HUES6 (cell line): ENCODE measurements at regions not wholly inside any gene's neighbourhood (a gene's known extent, or its start where the extent isn't known, plus 50 kb on each side); places are given as distances from the start of the nearest gene placed in this dataset.

ENCODE experiments used
- H3K27ac ChIP-seq: 2 replicates; pipeline ENCODE4 v1.7.0; 2013; ENCODE audit warnings: low read depth, mild to moderate bottlenecking, low read length, inconsistent platforms
- H3K27me3 ChIP-seq: 2 replicates; pipeline ENCODE4 v1.6.1; 2013; ENCODE audit warnings: low read length; ENCODE audit not compliant: control insufficient read depth, insufficient read depth
- H3K36me3 ChIP-seq: 2 replicates; pipeline ENCODE4 v1.6.1; 2013; ENCODE audit warnings: low read length; ENCODE audit not compliant: control insufficient read depth, insufficient read depth
- H3K4me1 ChIP-seq: 2 replicates; pipeline ENCODE4 v1.6.1; 2013; ENCODE audit warnings: low read length; ENCODE audit not compliant: control insufficient read depth, insufficient read depth
- H3K4me3 ChIP-seq: 2 replicates; pipeline ENCODE4 v1.5.1; 2013; ENCODE audit warnings: low read depth, low read length
- H3K9ac ChIP-seq: one replicate; pipeline ENCODE4 v1.6.1; 2013; ENCODE audit warnings: mild to moderate bottlenecking, low read length
- H3K9me3 ChIP-seq: 2 replicates; pipeline ENCODE4 v1.6.1; 2013; ENCODE audit warnings: low read depth, low read length; ENCODE audit not compliant: control insufficient read depth, insufficient read depth

DNA sequence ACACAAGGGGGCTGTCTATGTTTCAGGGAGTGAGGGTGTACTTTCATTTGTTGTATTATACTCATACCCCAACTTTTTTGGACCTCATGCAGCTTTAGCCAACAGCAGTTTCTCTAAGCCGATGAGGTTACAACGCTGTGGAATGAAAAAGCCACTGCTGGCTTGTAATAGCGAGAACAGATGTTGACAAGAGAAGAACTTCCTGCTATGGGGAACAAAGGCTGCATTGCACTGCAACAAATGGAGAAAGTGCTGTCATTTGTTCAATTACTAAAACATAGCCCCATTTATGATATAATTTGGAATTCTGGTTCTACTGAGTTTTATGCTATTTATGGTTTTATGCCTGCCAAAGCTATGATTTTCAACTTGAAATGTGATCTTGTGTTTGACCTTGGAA lies 104.2 kb upstream of the TMEM72 start:
- H3K27ac ChIP-seq = no peak overlapping the region
- peaks cover 12% of the 10 kb centered on the region for H3K4me1 ChIP-seq
- no peak overlapping the region for H3K4me3 ChIP-seq
- no peaks in the 10 kb centered on the region for H3K36me3 ChIP-seq
- H3K9ac ChIP-seq = no peak overlapping the region
- no peaks in the 10 kb centered on the region for H3K27me3 ChIP-seq
- no peaks in the 10 kb centered on the region for H3K9me3 ChIP-seq

DNA sequence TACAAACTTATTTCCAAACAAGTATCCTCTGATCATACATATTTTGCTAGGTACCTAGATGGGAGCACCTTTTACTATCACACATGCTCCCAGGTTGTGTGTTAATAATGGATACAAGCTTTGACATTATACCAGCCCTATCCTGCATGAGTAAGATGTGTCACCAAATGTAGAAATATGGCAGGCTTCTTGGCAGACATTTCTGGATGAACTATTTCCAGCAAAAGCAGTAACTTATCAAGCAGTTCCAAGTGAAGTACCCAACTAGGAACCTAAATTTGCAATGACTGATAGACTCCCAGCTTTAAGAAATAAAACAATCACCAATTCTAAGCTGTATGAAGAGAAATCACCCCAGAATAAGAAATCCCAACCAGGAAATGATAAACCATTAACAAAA lies 103.7 kb upstream of the TMEM72 start:
- H3K9ac ChIP-seq = no peak overlapping the region
- H3K36me3 ChIP-seq = no peaks in the 10 kb centered on the region
- H3K4me3 ChIP-seq = no peak overlapping the region
- H3K9me3 ChIP-seq = no peaks in the 10 kb centered on the region
- H3K27me3 ChIP-seq = no peaks in the 10 kb centered on the region
- H3K4me1 ChIP-seq = peaks cover 12% of the 10 kb centered on the region
- H3K27ac ChIP-seq = no peak overlapping the region

DNA sequence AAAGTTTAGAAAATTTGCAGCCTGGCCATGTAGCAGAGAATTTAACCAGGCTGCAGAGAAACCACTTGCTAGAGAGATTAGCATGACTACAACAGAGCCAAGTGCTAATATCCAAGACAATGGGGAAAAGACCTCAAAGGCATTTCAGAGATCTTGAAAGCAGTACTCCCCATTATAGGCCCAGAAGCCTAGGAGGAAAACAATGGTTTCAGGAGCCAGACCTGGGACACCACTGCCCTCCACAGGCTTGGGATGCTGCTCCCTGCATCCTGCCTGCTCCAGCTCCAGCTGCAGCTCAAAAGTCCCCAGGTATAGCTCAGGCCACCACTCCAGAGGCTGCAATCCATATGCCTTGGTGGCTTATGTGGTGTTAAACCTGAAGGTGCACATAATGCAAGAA lies 101.5 kb upstream of the TMEM72 start:
- Histone ChIP-seq H3K27me3 (no peaks in the 10 kb centered on the region), H3K36me3 (no peaks in the 10 kb centered on the region), H3K27ac (peak overlapping the region; percentile 27; the same call in 1 of the 2 replicates), H3K9ac (no peak overlapping the region), H3K4me1 (peaks cover 12% of the 10 kb centered on the region), H3K4me3 (no peak overlapping the region), H3K9me3 (no peaks in the 10 kb centered on the region)

DNA sequence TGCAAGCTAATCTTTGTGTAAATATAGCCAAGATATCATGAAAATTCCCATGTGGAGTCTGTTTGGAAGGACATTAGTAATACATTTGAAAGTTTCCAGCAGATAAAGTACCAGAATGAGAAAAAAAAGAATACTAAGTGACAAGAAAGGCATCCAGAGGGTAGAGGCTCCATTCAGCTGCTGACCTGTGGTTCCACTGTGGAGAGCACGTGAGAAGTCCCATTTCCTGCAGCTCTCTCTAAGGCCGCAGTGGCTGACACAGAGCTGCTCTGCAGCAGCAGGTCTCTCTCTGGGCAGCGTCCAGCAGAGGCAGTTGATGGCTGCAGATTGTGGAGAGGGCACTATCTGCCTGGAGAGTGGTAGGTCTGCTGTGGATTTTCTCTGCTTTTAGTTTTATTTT lies 100.1 kb upstream of the TMEM72 start:
- Histone ChIP-seq H3K36me3 (no peaks in the 10 kb centered on the region), H3K4me3 (no peak overlapping the region), H3K27me3 (no peaks in the 10 kb centered on the region), H3K9me3 (no peaks in the 10 kb centered on the region), H3K9ac (no peak overlapping the region), H3K27ac (no peak overlapping the region), H3K4me1 (peaks cover 12% of the 10 kb centered on the region)

DNA sequence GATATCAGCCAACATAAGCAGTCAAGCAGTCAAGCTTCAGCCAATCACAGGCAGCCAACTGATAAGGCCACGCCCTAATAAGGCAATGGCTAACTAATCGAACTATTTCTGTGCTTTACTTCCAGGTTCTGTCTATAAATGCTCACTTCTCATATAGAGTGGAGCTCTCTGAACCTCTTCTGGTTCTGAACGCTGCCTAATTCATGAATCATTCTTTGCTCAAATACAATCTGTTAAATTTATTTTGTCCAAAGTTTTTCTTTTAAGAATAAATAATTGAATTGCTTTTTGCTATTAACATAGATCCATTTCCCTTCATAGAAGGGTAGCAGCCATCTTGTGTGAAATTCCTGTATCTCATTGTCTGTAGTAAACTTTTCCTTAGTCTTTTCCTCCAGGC lies 97.9 kb upstream of the TMEM72 start:
- Histone ChIP-seq H3K27me3 (no peaks in the 10 kb centered on the region), H3K9ac (no peak overlapping the region), H3K27ac (no peak overlapping the region), H3K4me1 (peaks cover 12% of the 10 kb centered on the region), H3K9me3 (no peaks in the 10 kb centered on the region), H3K36me3 (no peaks in the 10 kb centered on the region), H3K4me3 (no peak overlapping the region)

DNA sequence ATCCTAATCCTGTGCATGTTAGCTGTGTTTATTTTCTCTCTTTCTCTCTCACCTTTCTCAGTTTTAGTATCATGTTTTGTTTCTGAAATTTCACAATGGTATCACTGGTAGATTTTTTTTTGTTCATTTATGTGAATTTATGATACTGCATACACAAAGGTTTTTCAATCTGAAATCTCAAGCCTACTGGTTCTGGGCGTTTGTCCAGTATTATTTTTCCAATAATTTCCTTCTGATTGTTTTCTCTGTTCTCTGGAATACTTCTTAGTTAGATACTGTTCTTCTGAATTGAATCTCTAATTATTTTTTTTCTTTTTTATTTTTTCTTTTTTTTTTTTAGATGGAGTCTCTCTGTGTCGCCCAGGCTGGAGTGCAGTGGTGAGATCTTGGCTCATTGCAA lies 96.2 kb upstream of the TMEM72 start:
- H3K9ac ChIP-seq = no peak overlapping the region
- no peaks in the 10 kb centered on the region for H3K27me3 ChIP-seq
- H3K27ac ChIP-seq = no peak overlapping the region
- H3K36me3 ChIP-seq = no peaks in the 10 kb centered on the region
- peaks cover 7% of the 10 kb centered on the region for H3K4me1 ChIP-seq
- H3K4me3 ChIP-seq = no peak overlapping the region
- no peaks in the 10 kb centered on the region for H3K9me3 ChIP-seq

DNA sequence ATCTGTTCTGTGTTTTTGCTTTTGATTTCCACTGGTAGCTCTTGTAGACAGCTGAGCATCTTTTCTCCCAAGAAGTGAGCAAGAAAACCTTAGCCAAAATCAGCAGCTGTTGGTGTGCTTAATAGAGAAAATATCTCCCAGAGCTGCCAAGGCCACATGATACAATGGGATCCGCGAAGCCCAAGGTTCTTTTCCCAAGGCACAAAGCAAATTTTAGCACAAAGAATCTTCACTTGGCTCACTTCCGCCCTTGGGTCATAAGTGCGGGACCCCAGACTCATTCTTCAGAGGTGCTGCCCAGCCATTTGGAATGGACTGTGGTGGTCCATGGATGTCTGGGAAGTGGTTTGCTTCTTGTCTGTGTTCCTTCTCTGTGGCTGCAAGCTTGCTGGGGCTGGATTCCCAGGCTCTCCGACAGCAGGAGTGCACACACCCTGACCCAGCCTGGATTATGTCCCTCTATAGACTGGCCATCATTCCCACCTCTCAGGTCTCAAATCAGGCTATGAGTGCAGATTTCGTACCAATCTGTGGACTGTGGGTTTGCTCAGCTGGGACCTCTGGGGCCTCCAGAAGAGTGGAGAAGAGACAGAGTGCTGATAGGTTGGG lies 93.0 kb upstream of the TMEM72 start:
- Histone ChIP-seq H3K9ac (no peak overlapping the region), H3K27ac (no peak overlapping the region), H3K9me3 (no peaks in the 10 kb centered on the region), H3K36me3 (no peaks in the 10 kb centered on the region), H3K4me3 (no peak overlapping the region), H3K4me1 (peaks cover 4% of the 10 kb centered on the region; the same call in 1 of the 2 replicates), H3K27me3 (no peaks in the 10 kb centered on the region)

DNA sequence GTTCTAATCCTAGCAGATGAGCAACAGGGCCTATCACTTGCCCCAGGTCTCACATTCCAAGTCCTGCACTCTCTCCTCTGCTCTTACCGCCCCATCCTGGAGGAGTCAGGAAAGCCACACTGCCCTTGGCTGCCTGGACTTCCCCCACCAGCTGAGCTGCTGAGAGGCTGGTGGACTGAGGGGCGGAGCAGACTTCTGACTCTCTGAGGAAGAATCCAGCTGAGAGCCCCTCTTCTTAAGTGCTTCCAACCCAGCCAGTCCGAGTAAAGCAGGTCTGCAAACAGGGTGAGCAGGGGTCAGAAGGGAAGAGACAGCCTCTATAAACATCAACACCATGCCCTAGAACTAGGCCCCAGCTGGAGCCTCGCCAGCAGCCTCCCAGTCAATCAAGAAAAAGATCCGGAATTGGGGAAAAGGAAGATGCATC lies 92.4 kb upstream of the TMEM72 start:
- Histone ChIP-seq H3K9me3 (no peaks in the 10 kb centered on the region), H3K9ac (no peak overlapping the region), H3K27me3 (no peaks in the 10 kb centered on the region), H3K36me3 (no peaks in the 10 kb centered on the region), H3K4me1 (peaks cover 4% of the 10 kb centered on the region; the same call in 1 of the 2 replicates), H3K4me3 (no peak overlapping the region), H3K27ac (no peak overlapping the region)

DNA sequence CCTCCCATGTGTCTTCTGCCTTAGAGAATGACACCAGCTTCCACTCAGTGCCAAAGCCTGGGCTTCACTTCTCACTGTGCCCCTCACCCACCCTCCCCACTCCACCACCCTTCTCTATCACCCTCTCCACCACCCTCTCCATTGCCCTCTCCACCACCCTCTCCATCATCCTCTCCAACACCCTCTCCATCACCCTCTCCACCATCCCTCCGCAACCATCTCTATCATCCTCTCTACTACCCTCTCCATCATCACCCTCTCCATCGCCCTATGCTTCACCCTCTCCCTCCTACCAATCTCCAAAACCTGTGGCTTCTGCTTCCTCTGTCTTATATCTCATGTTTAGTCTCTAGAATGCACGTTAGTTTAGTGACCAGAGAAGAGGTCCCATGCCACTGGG lies 91.0 kb upstream of the TMEM72 start:
- Histone ChIP-seq H3K27ac (no peak overlapping the region), H3K9ac (no peak overlapping the region), H3K36me3 (no peaks in the 10 kb centered on the region), H3K4me3 (no peak overlapping the region), H3K9me3 (no peaks in the 10 kb centered on the region), H3K27me3 (no peaks in the 10 kb centered on the region), H3K4me1 (peaks cover 9% of the 10 kb centered on the region; the same call in 1 of the 2 replicates)

DNA sequence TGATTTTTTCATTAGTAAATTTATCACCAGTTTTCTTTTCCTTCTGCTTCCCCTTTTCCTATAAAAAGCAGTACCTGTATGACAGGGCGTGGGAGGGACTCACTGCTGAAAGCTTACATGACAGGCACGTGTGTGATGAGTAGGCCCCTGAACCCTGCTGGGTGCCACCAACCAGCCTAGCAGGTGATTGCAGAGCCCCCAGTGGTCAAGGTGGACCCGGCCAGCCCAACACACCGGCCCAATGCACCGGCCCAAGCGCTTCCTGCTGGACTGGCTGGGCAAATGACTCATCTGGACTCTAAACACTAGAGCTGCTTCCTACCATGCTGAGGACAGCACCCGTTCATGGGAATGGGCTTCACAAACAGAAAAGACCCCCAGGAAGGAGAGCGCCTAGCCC lies 89.8 kb upstream of the TMEM72 start:
- no peaks in the 10 kb centered on the region for H3K36me3 ChIP-seq
- H3K9ac ChIP-seq = no peak overlapping the region
- H3K9me3 ChIP-seq = no peaks in the 10 kb centered on the region
- H3K4me3 ChIP-seq = no peak overlapping the region
- H3K27ac ChIP-seq = no peak overlapping the region
- H3K4me1 ChIP-seq = peaks cover 9% of the 10 kb centered on the region; the same call in 1 of the 2 replicates
- no peaks in the 10 kb centered on the region for H3K27me3 ChIP-seq

DNA sequence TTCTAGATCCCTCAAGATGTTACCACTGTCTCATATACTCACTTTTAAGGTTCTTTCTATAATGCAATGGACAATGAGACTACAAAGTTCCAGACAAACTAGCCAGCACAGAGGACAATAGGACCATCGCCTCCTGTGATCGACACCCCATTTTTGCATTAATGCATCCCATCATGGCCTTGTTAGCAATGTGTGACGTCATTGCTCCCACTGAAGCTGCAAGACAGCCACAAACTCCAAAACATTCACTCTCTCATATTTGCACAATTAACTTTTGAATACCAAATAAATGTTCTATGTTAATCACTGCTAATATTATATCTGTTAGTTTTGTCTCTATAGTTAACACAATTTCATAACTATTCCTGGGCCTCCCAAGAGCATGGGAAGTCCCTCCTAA lies 88.8 kb upstream of the TMEM72 start:
- Histone ChIP-seq H3K36me3 (no peaks in the 10 kb centered on the region), H3K27me3 (no peaks in the 10 kb centered on the region), H3K27ac (no peak overlapping the region), H3K4me1 (peaks cover 9% of the 10 kb centered on the region; the same call in 1 of the 2 replicates), H3K9me3 (no peaks in the 10 kb centered on the region), H3K4me3 (no peak overlapping the region), H3K9ac (no peak overlapping the region)
